Tibial nerve (tissue), 4 donors: ENCODE measurements at regions not wholly inside any gene's neighbourhood (a gene's known extent, or its start where the extent isn't known, plus 50 kb on each side); places are given as distances from the start of the nearest gene placed in this dataset.
A peak's percentile ranks its signal among the peaks of the same experiment; 100 is the strongest.

Experiments used
- DNase-seq, 2 donors: peaks; one replicate each; pipeline ENCODE4 v3.0.0-alpha.2; 2019; ENCODE audit warnings: low spot score in 2 of 2
- H3K27ac ChIP-seq, 4 donors: fragments of 200-600 bp; sonication (generic) in 3 of 4; one replicate each; pipeline ENCODE4 v1.5.1; 2017 to 2019; ENCODE audit warnings: mild to moderate bottlenecking in 1 of 4
- H3K27me3 ChIP-seq, 2 donors: fragments of 200-600 bp; sonication (generic) in 1 of 2; one replicate each; pipeline versions ENCODE4 v1.5.1 to v1.6.0; 2017 to 2019
- H3K36me3 ChIP-seq, 3 donors: fragments of 200-600 bp; sonication (generic); one replicate each; pipeline ENCODE4 v1.5.1; 2018 to 2019
- H3K4me1 ChIP-seq, 4 donors: fragments of 200-600 bp; sonication (generic) in 3 of 4; one replicate each; pipeline ENCODE4 v1.5.1; 2017 to 2019
- H3K4me3 ChIP-seq, 4 donors: fragments of 200-600 bp; sonication (generic) in 3 of 4; one replicate each; pipeline ENCODE4 v1.5.1; 2017 to 2019; ENCODE audit warnings: mild to moderate bottlenecking in 1 of 4, moderate library complexity in 1 of 4
- H3K9me3 ChIP-seq, 4 donors: fragments of 200-600 bp; sonication (generic) in 3 of 4; one replicate each; pipeline ENCODE4 v1.5.1; 2017 to 2019
- CTCF ChIP-seq, 5 experiments: fragments of 200-600 bp in 3 of 5; fragments of 450-650 bp in 2 of 5; sonication (generic) in 3 of 5; IDR thresholded peaks; one replicate each; pipeline ENCODE4 v1.5.1; 2016 to 2019; ENCODE audit warnings: antibody characterized with exemption in 5 of 5, mild to moderate bottlenecking in 3 of 5, moderate library complexity in 2 of 5
- EP300 ChIP-seq, 2 donors: sonication (generic); formaldehyde crosslinking; IDR thresholded peaks; one replicate each; pipeline ENCODE4 v1.6.1; 2017; ENCODE audit warnings: antibody characterized with exemption in 2 of 2, mild to moderate bottlenecking in 1 of 2
- POLR2A ChIP-seq, 2 donors: fragments of 450-650 bp; IDR thresholded peaks; one replicate each; pipeline ENCODE4 v1.6.1; 2017; ENCODE audit warnings: antibody characterized with exemption in 2 of 2, mild to moderate bottlenecking in 2 of 2, moderate library complexity in 2 of 2
- WGBS, 2 donors: methylation state at CpG; one replicate each; pipeline ENCODE4 v1.1.5; 2018; 5-methylcytosine and 5-hydroxymethylcytosine counted together

DNA sequence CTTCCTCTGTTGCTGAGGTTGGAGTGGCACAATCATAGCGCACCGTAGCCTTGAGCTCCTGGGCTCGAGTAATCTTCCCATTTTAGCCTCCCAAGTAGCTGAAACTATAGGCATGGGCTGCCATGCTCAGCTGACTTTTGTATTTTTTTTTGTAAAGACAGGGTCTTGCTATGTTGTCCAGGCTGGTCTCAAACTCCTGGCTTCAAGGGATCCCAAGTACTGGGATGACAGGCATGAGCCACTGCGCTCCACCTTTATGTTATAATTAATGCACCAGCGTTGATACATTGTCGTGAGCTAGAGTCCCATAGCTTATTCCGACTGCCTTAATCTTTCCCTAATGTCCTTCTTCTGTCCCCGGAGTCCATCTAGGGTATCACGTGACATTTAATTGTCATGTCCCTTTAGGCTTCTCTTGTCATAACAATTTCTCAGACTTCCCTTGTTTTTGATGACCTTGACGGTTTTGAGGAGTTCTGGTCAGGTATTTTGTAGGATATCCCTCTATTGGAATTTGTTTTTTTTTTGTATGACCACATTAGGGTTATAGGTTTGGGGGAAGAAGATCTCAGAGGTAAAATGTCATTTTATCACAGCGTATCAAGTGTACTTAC, 63.9 kb downstream of the CEBPB start:
- no peak for DNase-seq
- Histone ChIP-seq H3K27me3 (no peaks in the 10 kb centered on the region), H3K27ac (no peak overlapping the region), H3K36me3 (no peaks in the 10 kb centered on the region), H3K4me1 (peaks cover 0 to 6% (median under 1%) of the 10 kb centered on the region in 4 donors), H3K9me3 (no peaks in the 10 kb centered on the region), H3K4me3 (no peak overlapping the region)
- TF ChIP-seq CTCF (IDR thresholded peaks at IDR 0.05) (no peak), EP300 (IDR thresholded peaks at IDR 0.05) (no peak), POLR2A (IDR thresholded peaks at IDR 0.05) (no peak)
- 74 to 85% methylated on average over 11 of the region's 11 CpGs for WGBS, 2 donors

GRCh38 chr20:50256577-50256976, 65.9 kb downstream of the CEBPB start:
- Histone ChIP-seq H3K4me1 (peaks cover 0 to 21% (median 12%) of the 10 kb centered on the region in 4 donors), H3K4me3 (no peak overlapping the region), H3K27me3 (no peaks in the 10 kb centered on the region), H3K27ac (no peak overlapping the region), H3K9me3 (no peaks in the 10 kb centered on the region), H3K36me3 (no peaks in the 10 kb centered on the region)
- no peak for DNase-seq
- TF ChIP-seq EP300 (IDR thresholded peaks at IDR 0.05): no peak
- TF ChIP-seq CTCF (IDR thresholded peaks at IDR 0.05): no peak
- no peak for TF ChIP-seq POLR2A (IDR thresholded peaks at IDR 0.05)
- WGBS, 2 donors: 49 to 61% methylated on average over 6 of the region's 6 CpGs

GRCh38 chr20:50257860-50258259, 67.2 kb downstream of the CEBPB start:
- Histone ChIP-seq H3K4me3 (no peak overlapping the region), H3K4me1 (peaks cover 0 to 21% (median 13%) of the 10 kb centered on the region in 4 donors), H3K9me3 (no peaks in the 10 kb centered on the region), H3K27ac (no peak overlapping the region), H3K36me3 (no peaks in the 10 kb centered on the region), H3K27me3 (no peaks in the 10 kb centered on the region)
- no peak for DNase-seq
- no peak for TF ChIP-seq EP300 (IDR thresholded peaks at IDR 0.05)
- no peak for TF ChIP-seq CTCF (IDR thresholded peaks at IDR 0.05)
- no peak for TF ChIP-seq POLR2A (IDR thresholded peaks at IDR 0.05)
- 93 to 94% methylated on average over 8 of the region's 8 CpGs for WGBS, 2 donors

GRCh38 chr20:50258790-50259483, 68.3 kb downstream of the CEBPB start:
- WGBS, 2 donors: 81 to 83% methylated on average over 8 of the region's 8 CpGs

More at GRCh38 chr20:50258790-50259483, 68.3 kb downstream of the CEBPB start:
- Histone ChIP-seq H3K4me3 (no peak overlapping the region), H3K27ac (peak overlapping the region in 1 of 4 donors; percentile 76), H3K4me1 (peaks cover 0 to 28% (median 13%) of the 10 kb centered on the region in 4 donors), H3K27me3 (no peaks in the 10 kb centered on the region), H3K36me3 (no peaks in the 10 kb centered on the region), H3K9me3 (no peaks in the 10 kb centered on the region)
- DNase-seq: no peak
- no peak for TF ChIP-seq EP300 (IDR thresholded peaks at IDR 0.05)
- TF ChIP-seq POLR2A (IDR thresholded peaks at IDR 0.05): no peak
- TF ChIP-seq CTCF (IDR thresholded peaks at IDR 0.05): no peak
